Effector memory CD4-positive, alpha-beta T cell (primary cell): ENCODE measurements at regions not wholly inside any gene's neighbourhood (a gene's known extent, or its start where the extent isn't known, plus 50 kb on each side); places are given as distances from the start of the nearest gene placed in this dataset.

Source experiments
- DNase-seq, 3 donors: peaks; one replicate each; pipeline ENCODE4 v3.0.0-alpha.2; 2020
- H3K27ac ChIP-seq: 2 replicates; pipeline ENCODE4 v1.7.0; 2013; ENCODE audit warnings: mild to moderate bottlenecking, low read length, moderate library complexity; ENCODE audit not compliant: insufficient read depth, poor library complexity, severe bottlenecking
- H3K27me3 ChIP-seq: replicated peaks from 2 replicates; pipeline ENCODE4 v1.7.0; 2013; ENCODE audit warnings: mild to moderate bottlenecking, low read length; ENCODE audit not compliant: insufficient read depth, control insufficient read depth, poor library complexity, severe bottlenecking
- H3K36me3 ChIP-seq: 2 replicates; pipeline ENCODE4 v1.7.0; 2013; ENCODE audit warnings: mild to moderate bottlenecking, low read length, moderate library complexity; ENCODE audit not compliant: control insufficient read depth, insufficient read depth
- H3K4me1 ChIP-seq: 2 replicates; pipeline ENCODE4 v1.7.0; 2013; ENCODE audit warnings: low read length, mild to moderate bottlenecking; ENCODE audit not compliant: control insufficient read depth, insufficient read depth, poor library complexity, severe bottlenecking
- H3K4me3 ChIP-seq: 2 replicates; pipeline ENCODE4 v1.7.0; 2013; ENCODE audit warnings: low read length, low read depth, mild to moderate bottlenecking; ENCODE audit not compliant: insufficient read depth, poor library complexity, severe bottlenecking
- H3K9me3 ChIP-seq: 2 replicates; pipeline ENCODE4 v1.7.0; 2013; ENCODE audit warnings: mild to moderate bottlenecking, low read length, moderate library complexity; ENCODE audit not compliant: control insufficient read depth

DNA sequence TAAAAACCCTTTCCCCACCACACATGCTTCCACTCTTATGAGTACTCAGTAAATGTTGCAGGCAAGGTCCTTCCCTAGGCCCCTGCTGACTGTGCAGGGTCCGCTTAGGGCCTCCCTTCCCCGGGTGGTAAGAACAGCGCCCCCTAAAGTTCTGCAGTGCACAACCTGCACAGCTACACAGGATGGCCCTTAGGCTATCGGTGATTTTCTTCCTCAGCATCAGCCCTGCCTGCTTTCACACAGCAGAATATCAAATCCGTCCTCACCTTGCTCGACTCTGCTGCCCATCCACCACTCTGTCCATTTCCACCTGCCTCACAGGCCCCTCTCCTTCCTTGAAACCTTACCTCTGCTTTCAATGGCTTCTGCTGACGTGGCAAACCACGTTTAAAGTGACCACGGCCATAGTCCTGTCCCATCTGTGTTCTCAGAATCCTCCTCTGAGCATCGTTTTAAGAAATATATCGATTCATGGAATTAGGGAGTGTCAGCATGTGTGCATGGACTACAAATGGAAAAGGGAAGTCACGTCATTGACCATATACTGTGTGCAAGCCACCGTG lies 51.4 kb upstream of the TMEM132E start:
- Histone ChIP-seq H3K9me3 (no peaks in the 10 kb centered on the region), H3K4me1 (no peaks in the 10 kb centered on the region), H3K4me3 (no peak overlapping the region), H3K27ac (no peak overlapping the region), H3K27me3 (no peaks in the 10 kb centered on the region), H3K36me3 (no peaks in the 10 kb centered on the region)
- DNase-seq: no peak

DNA sequence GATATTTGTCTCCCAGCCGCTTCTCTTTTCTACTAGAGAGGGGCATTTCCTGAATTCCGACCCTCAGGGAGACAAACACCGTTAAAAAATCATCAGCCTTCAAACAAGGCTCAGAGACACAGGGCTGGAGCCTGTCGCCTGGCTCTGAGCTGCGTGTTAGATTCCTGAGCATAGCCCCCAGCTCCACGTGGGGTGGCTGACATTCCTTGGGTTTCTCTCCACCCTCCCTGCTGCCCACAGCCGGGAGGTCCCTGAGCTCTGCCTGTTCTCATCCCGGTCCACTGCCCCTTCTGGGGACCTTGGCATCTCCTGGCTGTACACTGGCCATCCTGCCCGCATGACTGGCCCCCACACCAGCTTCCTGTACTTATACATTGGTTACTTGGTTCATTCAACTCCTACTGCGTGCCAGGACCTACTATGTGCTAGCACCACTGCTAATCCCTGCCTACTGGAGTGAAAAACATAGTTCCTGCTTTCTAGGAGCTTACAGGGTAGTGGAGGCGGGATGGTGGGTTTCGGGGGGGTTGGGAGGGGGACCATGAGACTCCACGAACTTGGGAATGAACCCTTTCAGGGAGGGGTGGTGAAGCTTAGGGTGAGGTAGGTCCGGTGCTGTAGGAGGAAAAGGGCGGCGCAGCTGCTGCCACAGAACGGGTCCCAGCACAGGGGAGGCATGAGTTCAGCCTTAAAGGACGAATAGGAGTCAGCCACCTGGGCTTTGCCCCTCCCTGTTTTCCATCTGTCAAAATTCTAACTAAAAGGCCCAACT lies 52.1 kb upstream of the TMEM132E start:
- Histone ChIP-seq H3K4me3 (no peak overlapping the region), H3K36me3 (no peaks in the 10 kb centered on the region), H3K27ac (no peak overlapping the region), H3K27me3 (no peaks in the 10 kb centered on the region), H3K4me1 (no peaks in the 10 kb centered on the region), H3K9me3 (no peaks in the 10 kb centered on the region)
- DNase-seq: no peak

DNA sequence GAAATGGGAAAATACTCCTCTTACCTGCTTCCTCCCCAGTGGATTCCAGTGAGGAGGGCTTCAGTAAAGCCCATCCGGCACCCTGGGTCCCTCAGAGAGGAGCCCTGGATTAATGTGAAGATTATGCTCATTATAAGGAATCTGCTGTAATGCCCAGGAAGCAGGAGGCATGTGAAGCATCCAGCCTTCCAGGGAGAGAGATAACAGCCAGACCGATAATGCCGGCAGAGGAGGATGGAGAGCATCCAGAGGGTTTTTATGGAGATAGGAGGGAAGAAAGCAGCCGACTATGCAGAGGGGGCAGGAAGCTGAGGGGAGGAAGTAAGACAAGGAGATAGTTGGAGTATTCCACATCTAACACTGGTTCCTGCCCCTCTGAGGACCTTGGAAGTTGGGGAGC lies 53.7 kb upstream of the TMEM132E start:
- DNase-seq: no peak
- no peaks in the 10 kb centered on the region for H3K9me3 ChIP-seq
- H3K27ac ChIP-seq: no peak overlapping the region
- no peaks in the 10 kb centered on the region for H3K36me3 ChIP-seq
- H3K27me3 ChIP-seq: no peaks in the 10 kb centered on the region
- no peaks in the 10 kb centered on the region for H3K4me1 ChIP-seq
- H3K4me3 ChIP-seq: no peak overlapping the region

DNA sequence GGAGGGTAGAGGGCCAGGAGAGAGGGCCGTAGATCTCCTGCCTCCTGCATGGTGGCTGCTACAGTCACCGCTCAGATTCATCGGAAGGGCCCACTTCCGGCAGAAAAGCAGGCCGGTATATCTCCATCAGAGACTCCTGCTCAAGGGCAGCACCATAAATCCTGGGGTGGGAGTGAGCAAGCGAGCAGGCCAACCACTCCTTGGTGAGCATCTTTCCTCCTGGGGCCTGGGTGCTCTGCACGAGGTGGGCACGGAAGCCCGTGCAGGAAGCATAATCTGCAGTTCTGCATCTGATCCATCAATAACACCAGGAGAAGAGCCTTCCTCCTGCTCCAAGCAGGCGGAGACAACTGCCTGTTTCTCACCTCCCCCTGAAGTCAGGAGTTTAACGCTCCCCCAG lies 57.4 kb upstream of the TMEM132E start:
- no peaks in the 10 kb centered on the region for H3K36me3 ChIP-seq
- H3K27ac ChIP-seq: no peak overlapping the region
- H3K27me3 ChIP-seq: peaks cover 3% of the 10 kb centered on the region
- H3K9me3 ChIP-seq: no peaks in the 10 kb centered on the region
- H3K4me1 ChIP-seq: no peaks in the 10 kb centered on the region
- DNase-seq: no peak
- no peak overlapping the region for H3K4me3 ChIP-seq

DNA sequence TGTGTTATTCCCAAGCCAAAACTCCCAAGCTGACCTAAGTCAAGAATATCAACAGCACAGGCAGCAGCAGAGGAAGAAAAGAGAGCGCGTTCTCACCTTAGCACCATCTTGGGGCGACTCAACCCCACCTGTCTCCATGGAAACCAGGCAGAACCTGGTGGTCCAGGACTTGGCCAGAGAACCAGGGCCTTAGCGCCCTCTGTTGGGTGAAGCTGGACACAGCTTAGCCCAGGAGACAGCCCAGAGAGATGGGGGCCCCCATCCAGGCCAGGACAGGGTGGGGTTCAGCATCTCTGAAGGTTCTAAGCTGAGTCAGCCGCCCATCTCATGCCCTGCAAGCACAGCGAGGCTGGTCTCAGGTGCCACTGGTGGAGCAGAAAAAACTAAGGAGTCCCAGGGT lies 60.1 kb upstream of the TMEM132E start:
- no peak for DNase-seq
- H3K27ac ChIP-seq: no peak overlapping the region
- peaks cover 3% of the 10 kb centered on the region for H3K27me3 ChIP-seq
- no peaks in the 10 kb centered on the region for H3K36me3 ChIP-seq
- no peaks in the 10 kb centered on the region for H3K9me3 ChIP-seq
- no peak overlapping the region for H3K4me3 ChIP-seq
- H3K4me1 ChIP-seq: no peaks in the 10 kb centered on the region

DNA sequence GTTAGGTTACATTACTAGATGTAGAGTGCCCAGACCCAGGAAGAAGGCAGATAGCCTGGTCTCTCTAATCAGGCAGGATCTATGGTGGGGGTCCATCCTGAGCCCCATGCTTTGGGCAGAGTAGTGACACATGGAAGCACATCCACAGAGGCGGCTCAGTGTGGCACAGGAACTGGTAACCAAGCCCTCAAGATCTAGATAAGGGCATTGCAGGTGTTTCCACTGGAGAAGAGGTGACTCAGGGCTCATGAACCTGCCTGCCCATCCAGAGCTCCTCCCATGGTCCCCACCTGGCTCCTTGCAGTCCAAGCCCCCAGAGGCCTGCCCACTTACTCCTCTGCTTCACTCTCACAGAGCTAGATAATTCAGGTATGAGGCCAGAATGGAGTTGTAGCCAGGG lies 62.0 kb upstream of the TMEM132E start:
- H3K4me3 ChIP-seq: no peak overlapping the region
- no peak overlapping the region for H3K27ac ChIP-seq
- DNase-seq: no peak
- H3K36me3 ChIP-seq: no peaks in the 10 kb centered on the region
- no peaks in the 10 kb centered on the region for H3K9me3 ChIP-seq
- no peaks in the 10 kb centered on the region for H3K4me1 ChIP-seq
- H3K27me3 ChIP-seq: peaks cover 3% of the 10 kb centered on the region

DNA sequence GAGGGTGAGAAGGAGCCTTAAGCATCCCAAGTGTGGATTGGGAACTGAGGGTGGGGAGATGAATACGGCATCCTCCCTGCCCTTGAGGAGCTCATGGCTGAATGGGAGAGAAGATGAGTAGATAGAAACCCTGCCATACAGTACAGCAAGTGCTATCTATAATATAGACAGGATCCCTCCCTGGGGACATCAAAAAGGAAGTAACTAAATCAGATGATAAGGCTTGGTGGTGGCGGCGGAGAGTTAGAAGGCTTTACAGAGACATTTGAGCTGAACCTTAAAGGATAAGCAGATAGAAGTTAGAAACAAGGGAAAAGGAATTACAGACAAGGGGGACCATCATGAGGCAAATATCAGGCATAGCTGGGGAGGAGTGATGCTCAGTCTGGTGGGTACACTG lies 67.5 kb upstream of the TMEM132E start:
- Histone ChIP-seq H3K27me3 (peaks cover 2% of the 10 kb centered on the region), H3K4me1 (no peaks in the 10 kb centered on the region), H3K4me3 (no peak overlapping the region)

DNA sequence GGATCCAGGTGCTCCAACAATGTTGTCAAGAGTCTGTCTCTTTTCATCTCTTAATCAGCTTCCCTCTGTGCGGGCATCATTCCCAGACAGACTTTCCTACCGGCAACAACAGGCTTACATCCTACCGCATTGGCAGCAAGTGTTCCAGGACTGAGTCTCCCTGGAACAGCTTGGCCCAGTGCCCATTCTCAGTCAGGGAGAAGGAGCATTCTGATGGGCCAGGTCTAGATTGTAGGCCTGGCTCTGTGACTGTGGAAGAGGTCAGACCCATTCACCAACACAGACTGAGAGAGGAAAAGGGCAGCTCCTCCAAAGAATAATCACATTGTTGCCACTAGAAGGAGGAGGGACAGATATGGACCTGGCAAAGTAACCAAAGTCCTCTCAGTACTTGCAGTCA lies 68.1 kb upstream of the TMEM132E start:
- no peak for DNase-seq
- H3K9me3 ChIP-seq: no peaks in the 10 kb centered on the region
- H3K27ac ChIP-seq: no peak overlapping the region
- H3K27me3 ChIP-seq: peaks cover 2% of the 10 kb centered on the region
- no peaks in the 10 kb centered on the region for H3K36me3 ChIP-seq
- H3K4me3 ChIP-seq: no peak overlapping the region
- no peaks in the 10 kb centered on the region for H3K4me1 ChIP-seq

More for the DNA sequence above, 67.5 kb upstream of the TMEM132E start:
- no peaks in the 10 kb centered on the region for H3K36me3 ChIP-seq
- no peaks in the 10 kb centered on the region for H3K9me3 ChIP-seq
- H3K27ac ChIP-seq: no peak overlapping the region
- no peak for DNase-seq

DNA sequence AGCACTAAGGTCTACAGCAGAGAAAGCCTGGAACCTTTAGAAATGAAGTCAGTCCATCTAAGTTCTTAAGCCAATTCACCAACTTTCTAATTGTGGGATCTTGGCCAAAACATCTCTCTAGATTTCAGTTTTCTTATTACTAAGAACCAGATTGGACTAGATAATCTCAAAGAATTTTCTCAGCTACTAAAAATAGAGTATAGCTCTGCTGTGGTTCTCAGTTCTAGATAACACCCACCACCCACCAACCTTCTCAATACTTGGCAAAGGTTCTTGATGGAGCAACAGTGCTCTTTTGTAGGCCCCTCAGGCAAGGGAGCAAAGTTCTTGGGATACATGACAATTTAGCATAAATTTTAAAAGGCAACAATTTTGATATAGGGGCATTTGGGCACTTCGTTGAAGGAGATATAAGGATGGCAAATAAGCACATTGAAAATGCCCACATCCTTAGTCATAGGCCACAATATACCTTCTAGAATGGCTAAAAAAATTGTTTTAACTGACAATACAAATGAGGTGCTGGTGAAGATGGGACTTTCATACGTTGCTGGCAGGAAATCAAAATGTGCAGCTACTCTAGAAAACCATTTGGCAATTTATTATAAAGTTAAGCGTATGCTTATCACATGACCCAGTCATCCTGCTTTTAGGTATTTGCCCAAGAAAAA lies 74.4 kb upstream of the TMEM132E start:
- no peak for DNase-seq
- Histone ChIP-seq H3K27me3 (peaks cover 6% of the 10 kb centered on the region), H3K36me3 (no peaks in the 10 kb centered on the region), H3K9me3 (no peaks in the 10 kb centered on the region), H3K27ac (no peak overlapping the region), H3K4me3 (no peak overlapping the region), H3K4me1 (no peaks in the 10 kb centered on the region)

DNA sequence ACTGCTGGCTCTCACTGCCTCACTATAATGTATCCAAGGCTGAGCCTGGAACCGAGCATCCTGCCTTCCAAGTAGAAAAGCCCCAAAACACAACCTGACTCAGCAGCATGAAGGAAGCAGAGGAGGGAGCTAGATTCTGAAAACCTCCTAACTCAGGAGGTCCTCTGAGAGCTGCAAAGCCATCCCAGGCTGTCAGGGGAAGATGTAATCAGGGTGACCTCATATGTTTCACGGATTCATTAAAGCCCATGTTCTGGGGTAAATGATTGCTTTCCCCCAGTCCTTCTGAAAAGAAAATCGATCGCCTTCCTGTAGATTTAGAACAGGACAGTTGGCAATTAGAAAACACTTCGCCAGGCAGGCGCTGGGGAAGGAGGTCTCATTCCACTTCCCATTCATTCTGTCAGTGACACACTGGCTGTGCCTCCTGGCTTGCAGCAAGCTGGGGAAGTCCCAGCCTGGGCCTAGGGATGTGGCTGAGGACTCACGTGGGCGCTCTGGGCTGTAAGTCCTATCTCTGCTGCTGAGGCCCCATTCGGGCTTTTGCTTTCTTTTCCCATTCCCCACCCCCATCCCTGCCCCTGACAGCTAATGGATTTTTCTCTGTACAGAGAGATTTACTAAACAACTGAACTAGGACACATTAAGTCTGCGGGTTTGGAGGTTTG lies 75.7 kb upstream of the TMEM132E start:
- no peak overlapping the region for H3K4me3 ChIP-seq

More for the DNA sequence above, 75.7 kb upstream of the TMEM132E start:
- DNase-seq: no peak
- no peaks in the 10 kb centered on the region for H3K36me3 ChIP-seq
- no peaks in the 10 kb centered on the region for H3K4me1 ChIP-seq
- no peaks in the 10 kb centered on the region for H3K9me3 ChIP-seq
- H3K27ac ChIP-seq: no peak overlapping the region
- H3K27me3 ChIP-seq: peaks cover 6% of the 10 kb centered on the region
